CD4-positive, alpha-beta T cell (primary cell): ENCODE measurements at regions not wholly inside any gene's neighbourhood (a gene's known extent, or its start where the extent isn't known, plus 50 kb on each side); places are given as distances from the start of the nearest gene placed in this dataset.
"Not testable (repeated sequence)": the region's sequence is repeated elsewhere in the genome, so short reads cannot be mapped to it uniquely, and the experiment has no call there.

Experiments
- ATAC-seq: fragments of 200-7000 bp; cut with Tn5 transposase; one replicate; pipeline ENCODE4 v1.10.0; 2022; ENCODE audit warnings: mild to moderate bottlenecking; ENCODE audit not compliant: poor library complexity
- CTCF ChIA-PET: fragments of 350-600 bp; sonication (Branson Sonifier 250); formaldehyde crosslinking; loops from one replicate; lab custom pipeline; 2021; ENCODE audit warnings: antibody characterized with exemption, inconsistent platforms; lab: Charles Lee
- POLR2A ChIA-PET: fragments of 350-600 bp; sonication (Branson Sonifier 250); formaldehyde crosslinking; loops from one replicate; lab custom pipeline; 2021; ENCODE audit warnings: antibody characterized with exemption, inconsistent platforms; lab: Charles Lee
- DNase-seq, 14 experiments: peaks; one replicate each; pipeline ENCODE4 v3.0.0-alpha.2; 2013 to 2020; ENCODE audit warnings: mixed read lengths in 2 of 14
- H3K27ac ChIP-seq, 2 donors: one replicate each; pipeline versions ENCODE4 v1.5.1 to v1.7.0; 2013; ENCODE audit warnings: low read length in 2 of 2, low read depth in 1 of 2, mild to moderate bottlenecking in 1 of 2
- H3K27me3 ChIP-seq, 2 experiments: 1 replicate in 1 of 2; 2 replicates in 1 of 2; pipeline versions ENCODE4 v1.6.1 to v1.7.0; 2013; ENCODE audit warnings: low read length in 2 of 2, control low read depth in 1 of 2, mild to moderate bottlenecking in 1 of 2, moderate library complexity in 1 of 2; ENCODE audit not compliant: insufficient read depth in 2 of 2, control insufficient read depth in 1 of 2
- H3K36me3 ChIP-seq: one replicate; pipeline ENCODE4 v1.6.1; 2013; ENCODE audit warnings: low read length, control low read depth; ENCODE audit not compliant: insufficient read depth
- H3K4me1 ChIP-seq: one replicate; pipeline ENCODE4 v1.6.1; 2013; ENCODE audit warnings: low read length, control low read depth; ENCODE audit not compliant: insufficient read depth
- H3K4me3 ChIP-seq: one replicate; pipeline ENCODE4 v1.5.1; 2013; ENCODE audit warnings: mild to moderate bottlenecking, low read length, moderate library complexity
- H3K9me3 ChIP-seq, 2 experiments: 1 replicate in 1 of 2; 2 replicates in 1 of 2; pipeline versions ENCODE4 v1.6.1 to v1.7.0; 2013; ENCODE audit warnings: low read length in 2 of 2, mild to moderate bottlenecking in 2 of 2, control low read depth in 1 of 2, moderate library complexity in 1 of 2; ENCODE audit not compliant: control insufficient read depth in 1 of 2, insufficient read depth in 1 of 2
- H3K27ac Mint-ChIP-seq: one replicate; pipeline ENCODE4 v1.8.0; 2020; ENCODE audit warnings: mixed read lengths
- H3K27me3 Mint-ChIP-seq: one replicate; pipeline ENCODE4 v1.8.0; 2021; ENCODE audit warnings: mixed read lengths
- H3K36me3 Mint-ChIP-seq: one replicate; pipeline ENCODE4 v1.8.0; 2021; ENCODE audit warnings: low read depth, mixed read lengths
- H3K4me1 Mint-ChIP-seq: one replicate; pipeline ENCODE4 v1.8.0; 2021; ENCODE audit warnings: low read depth, mixed read lengths
- H3K4me3 Mint-ChIP-seq: one replicate; pipeline ENCODE4 v1.8.0; 2020; ENCODE audit warnings: mild to moderate bottlenecking, mixed read lengths
- H3K9me3 Mint-ChIP-seq: one replicate; pipeline ENCODE4 v1.8.0; 2020; ENCODE audit warnings: mixed read lengths
- CTCF ChIP-seq: fragments of 200-600 bp; IDR thresholded peaks from one replicate; pipeline ENCODE4 v1.8.0; 2022; ENCODE audit warnings: antibody characterized with exemption, mild to moderate bottlenecking
- intact Hi-C, 2 experiments: fragments of 100-400 bp; cut with DNase I in 1 of 2; cut with micrococcal nuclease in 1 of 2; formaldehyde crosslinking; loops; one replicate each; pipeline versions ENCODE4 v1.15.1 to v1.9.0; 2023 to 2025; cut with DNase I, micrococcal nuclease

- ChIA-PET CTCF (no interaction called here), POLR2A (no interaction called here)
- Mint-ChIP-seq H3K27me3 (peaks cover 14% of the 10 kb centered on the region), H3K4me3 (no peak overlapping the region), H3K27ac (no peak overlapping the region), H3K9me3 (peaks cover 11% of the 10 kb centered on the region), H3K4me1 (no peaks in the 10 kb centered on the region), H3K36me3 (no peaks in the 10 kb centered on the region)
- no peak for DNase-seq
- intact Hi-C loops: no loop called here
- H3K4me1 ChIP-seq: no peaks in the 10 kb centered on the region
- no peaks in the 10 kb centered on the region for H3K27me3 ChIP-seq
- H3K27ac ChIP-seq: no peak overlapping the region
- ATAC-seq: no peak
- H3K4me3 ChIP-seq: no peak overlapping the region
- no peak for TF ChIP-seq CTCF
- no peaks in the 10 kb centered on the region for H3K36me3 ChIP-seq
- H3K9me3 ChIP-seq: no peaks in the 10 kb centered on the region
These were observed 127.2 kb downstream of the MACIR start for GRCh38 chr5:103385722-103386121.

GRCh38 chr5:103377638-103378037 is 119.1 kb downstream of the MACIR start:
- H3K4me1 ChIP-seq, H3K4me3 ChIP-seq, H3K4me3 Mint-ChIP-seq, H3K4me1 Mint-ChIP-seq, CTCF ChIA-PET, H3K36me3 Mint-ChIP-seq, H3K9me3 Mint-ChIP-seq, H3K36me3 ChIP-seq, POLR2A ChIA-PET, H3K27ac Mint-ChIP-seq, DNase-seq, intact Hi-C loops, ATAC-seq, H3K27ac ChIP-seq, H3K27me3 ChIP-seq, H3K9me3 ChIP-seq: not testable (repeated sequence)
- peaks cover 22% of the 10 kb centered on the region for H3K27me3 Mint-ChIP-seq

- Histone ChIP-seq H3K4me3 (no peak overlapping the region), H3K9me3 (no peaks in the 10 kb centered on the region), H3K27ac (no peak overlapping the region), H3K4me1 (no peaks in the 10 kb centered on the region), H3K36me3 (no peaks in the 10 kb centered on the region), H3K27me3 (no peaks in the 10 kb centered on the region)
- H3K4me3 Mint-ChIP-seq: no peak overlapping the region
- ChIA-PET POLR2A (no interaction called here), CTCF (no interaction called here)
- H3K9me3 Mint-ChIP-seq: no peaks in the 10 kb centered on the region
- H3K27ac Mint-ChIP-seq: no peak overlapping the region
- ATAC-seq (no peak), DNase-seq (no peak)
- TF ChIP-seq CTCF: no peak
- no peaks in the 10 kb centered on the region for H3K36me3 Mint-ChIP-seq
- intact Hi-C loops: no loop called here
- H3K27me3 Mint-ChIP-seq: peaks cover 24% of the 10 kb centered on the region
- H3K4me1 Mint-ChIP-seq: no peaks in the 10 kb centered on the region
These were observed 117.5 kb downstream of the MACIR start for GRCh38 chr5:103375863-103376591.

- Mint-ChIP-seq H3K36me3 (no peaks in the 10 kb centered on the region), H3K9me3 (no peaks in the 10 kb centered on the region), H3K4me1 (no peaks in the 10 kb centered on the region), H3K27me3 (peaks cover 21% of the 10 kb centered on the region), H3K4me3 (no peak overlapping the region), H3K27ac (no peak overlapping the region)
- no peak for TF ChIP-seq CTCF
- H3K36me3 ChIP-seq: no peaks in the 10 kb centered on the region
- no peaks in the 10 kb centered on the region for H3K4me1 ChIP-seq
- no peak overlapping the region for H3K27ac ChIP-seq
- no peak for ATAC-seq
- DNase-seq: no peak
- H3K4me3 ChIP-seq: no peak overlapping the region
- intact Hi-C loops: no loop called here
- CTCF ChIA-PET: no interaction called here
- H3K27me3 ChIP-seq: peaks cover 0 to 5% of the 10 kb centered on the region in 2 experiments
- no peaks in the 10 kb centered on the region for H3K9me3 ChIP-seq
- POLR2A ChIA-PET: no interaction called here
These were observed 116.8 kb downstream of the MACIR start for GRCh38 chr5:103375350-103375749.
